GM12864 (cell line): ENCODE measurements at regions not wholly inside any gene's neighbourhood (a gene's known extent, or its start where the extent isn't known, plus 50 kb on each side); places are given as distances from the start of the nearest gene placed in this dataset.

Source experiments
- DNase-seq: peaks from one replicate; pipeline ENCODE4 v3.0.0-alpha.2; 2011; ENCODE audit warnings: low read depth
- H3K4me3 ChIP-seq: 2 replicates; pipeline ENCODE4 v1.5.1; 2011; ENCODE audit warnings: mild to moderate bottlenecking, low read depth, low read length, control low read depth
- CTCF ChIP-seq: IDR thresholded peaks from 2 replicates; pipeline ENCODE4 v1.5.1; 2011; ENCODE audit warnings: low read depth, mild to moderate bottlenecking, moderate library complexity, low read length, control low read depth, inconsistent platforms; ENCODE audit errors: missing control alignments

GRCh38 chr12:58811346-58811745 is 109.0 kb downstream of the LRIG3 start:
- no peak for TF ChIP-seq CTCF
- no peak overlapping the region for H3K4me3 ChIP-seq
- DNase-seq: no peak

- TF ChIP-seq CTCF: no peak
- no peak overlapping the region for H3K4me3 ChIP-seq
- no peak for DNase-seq
Observed at GRCh38 chr12:58812214-58812613, 108.1 kb downstream of the LRIG3 start.

- TF ChIP-seq CTCF: no peak
- no peak overlapping the region for H3K4me3 ChIP-seq
- DNase-seq: no peak
Observed at GRCh38 chr12:58814036-58814435, 106.3 kb downstream of the LRIG3 start.

- no peak for DNase-seq
- no peak for TF ChIP-seq CTCF
- no peak overlapping the region for H3K4me3 ChIP-seq
Observed at GRCh38 chr12:58815235-58815634, 105.1 kb downstream of the LRIG3 start.

GRCh38 chr12:58818546-58818945 is 101.8 kb downstream of the LRIG3 start:
- no peak for TF ChIP-seq CTCF
- DNase-seq: no peak
- H3K4me3 ChIP-seq: no peak overlapping the region

- no peak for TF ChIP-seq CTCF
- no peak overlapping the region for H3K4me3 ChIP-seq
- DNase-seq: no peak
Observed at GRCh38 chr12:58819345-58819744, 101.0 kb downstream of the LRIG3 start.

- H3K4me3 ChIP-seq: no peak overlapping the region
- no peak for TF ChIP-seq CTCF
- no peak for DNase-seq
Observed at GRCh38 chr12:58819985-58820384, 100.3 kb downstream of the LRIG3 start.
